Stimulated activated CD8-positive, alpha-beta memory T cell treated with anti-CD3 and anti-CD28 coated beads, Interleukin-15, amount 100 ng/mL, for 48 hours (primary cell): ENCODE measurements at regions not wholly inside any gene's neighbourhood (a gene's known extent, or its start where the extent isn't known, plus 50 kb on each side); places are given as distances from the start of the nearest gene placed in this dataset.
"Not testable (repeated sequence)": the region's sequence is repeated elsewhere in the genome, so short reads cannot be mapped to it uniquely, and the experiment has no call there.

Experiments used
- DNase-seq, 2 donors: peaks; one replicate each; pipeline ENCODE4 v3.0.0-alpha.2; 2020; ENCODE audit warnings: low read depth in 2 of 2

DNA sequence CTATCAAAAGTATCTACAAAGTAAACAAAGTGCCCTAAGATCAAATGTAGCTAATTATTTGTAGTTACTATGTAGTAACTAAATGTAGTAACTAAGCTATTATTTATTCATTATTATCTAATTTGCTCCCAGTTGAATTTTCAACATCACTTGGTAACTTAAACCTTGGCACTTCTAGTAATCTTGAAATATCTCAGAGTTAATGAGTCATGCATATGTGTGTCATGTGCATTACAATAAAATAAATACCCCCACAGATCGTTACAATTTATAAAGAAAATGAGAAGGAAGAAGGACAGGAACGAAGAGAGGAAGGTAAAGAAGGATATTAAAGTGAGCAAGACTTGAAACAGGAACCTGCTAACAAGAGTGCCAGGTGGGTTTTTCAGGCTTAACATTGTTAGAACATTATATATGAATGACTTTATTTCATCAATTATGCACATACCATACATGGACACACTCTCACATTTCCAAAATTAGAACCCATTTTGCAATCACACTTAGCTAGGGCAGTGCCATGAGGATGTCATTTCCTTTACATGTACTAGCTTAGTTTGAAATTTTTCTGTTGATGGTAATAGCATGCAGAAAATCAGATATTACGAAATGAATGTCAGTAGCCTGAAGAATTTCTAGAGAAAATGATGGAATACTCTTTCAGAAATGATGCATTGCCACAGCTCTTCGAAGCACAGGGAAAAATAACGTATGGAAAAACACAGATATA lies 1670.4 kb upstream of the AGA start:
- no peak for DNase-seq

DNA sequence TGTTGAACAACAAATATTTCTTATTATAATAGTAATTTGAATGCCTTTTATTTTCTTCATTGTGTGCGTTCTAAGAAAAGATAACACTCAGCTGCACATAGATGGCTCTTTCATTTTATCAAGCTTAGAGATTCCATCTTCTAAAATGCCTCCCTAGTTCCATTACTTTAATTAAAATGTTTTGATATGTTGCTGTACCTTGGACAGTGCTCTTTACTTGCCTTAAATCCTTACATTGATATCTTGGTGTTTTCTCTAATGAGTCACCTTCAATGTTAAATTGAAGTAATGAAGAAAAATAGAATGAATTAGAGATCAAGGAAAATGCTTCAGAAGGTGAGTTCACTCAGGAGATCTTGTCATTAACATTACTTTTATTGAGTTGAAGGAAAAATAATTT lies 1672.4 kb upstream of the AGA start:
- DNase-seq = no peak

DNA sequence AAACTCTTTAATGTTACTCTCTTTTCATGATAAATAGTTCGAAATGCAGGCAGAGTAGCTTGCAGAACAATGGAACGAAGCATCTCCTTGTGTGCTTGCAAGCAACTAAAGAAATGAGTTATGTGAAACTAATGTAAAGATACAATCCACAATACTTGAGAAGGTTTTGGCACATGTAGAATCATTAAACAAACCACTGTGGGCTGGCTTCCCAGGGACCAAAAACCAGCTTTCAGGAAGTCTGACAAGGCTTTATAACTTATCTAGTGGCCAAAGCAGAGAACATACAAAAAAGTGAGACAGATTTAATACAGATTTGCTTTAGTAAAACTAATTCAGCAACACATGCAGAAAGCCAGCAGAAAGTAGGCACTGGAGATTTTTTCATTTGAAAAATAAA lies 1673.8 kb upstream of the AGA start:
- no peak for DNase-seq

DNA sequence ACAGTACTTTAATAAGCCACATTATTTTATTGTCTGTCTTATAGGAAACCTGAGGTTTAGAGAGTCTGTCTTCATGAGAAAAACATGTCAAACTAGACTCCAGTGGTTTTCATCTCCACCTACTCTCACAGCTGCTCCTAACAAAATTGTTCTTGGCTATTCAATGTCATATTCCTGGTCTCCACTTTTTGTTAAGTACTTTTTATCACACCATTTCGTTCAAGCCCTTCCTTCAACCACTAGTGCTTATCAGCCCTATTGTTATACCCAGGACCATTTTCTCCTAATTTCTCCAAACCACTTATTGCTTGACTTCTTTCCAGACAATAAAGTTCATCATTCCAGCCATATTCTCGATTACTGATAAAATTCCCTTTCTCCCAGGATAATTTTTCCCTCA lies 1674.3 kb upstream of the AGA start:
- DNase-seq = no peak

DNA sequence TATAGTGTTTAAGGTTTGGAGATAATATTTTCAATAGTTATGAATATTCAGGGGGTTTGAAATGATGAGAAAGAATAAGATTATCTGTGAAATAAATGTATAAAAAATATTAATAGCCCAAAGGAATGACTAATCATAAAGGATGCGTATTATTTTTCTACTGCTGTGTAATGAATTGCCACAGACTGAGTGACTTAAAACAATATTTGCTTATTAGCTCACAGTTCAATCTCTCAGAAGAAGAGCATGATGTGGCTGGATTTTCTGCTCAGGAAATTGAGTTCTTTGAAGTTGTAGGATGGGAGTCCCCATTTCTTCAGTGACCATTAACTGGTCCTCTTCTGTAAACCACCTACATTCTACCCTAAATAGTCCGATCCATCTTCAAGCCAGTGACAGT lies 1680.8 kb upstream of the AGA start:
- DNase-seq = no peak

DNA sequence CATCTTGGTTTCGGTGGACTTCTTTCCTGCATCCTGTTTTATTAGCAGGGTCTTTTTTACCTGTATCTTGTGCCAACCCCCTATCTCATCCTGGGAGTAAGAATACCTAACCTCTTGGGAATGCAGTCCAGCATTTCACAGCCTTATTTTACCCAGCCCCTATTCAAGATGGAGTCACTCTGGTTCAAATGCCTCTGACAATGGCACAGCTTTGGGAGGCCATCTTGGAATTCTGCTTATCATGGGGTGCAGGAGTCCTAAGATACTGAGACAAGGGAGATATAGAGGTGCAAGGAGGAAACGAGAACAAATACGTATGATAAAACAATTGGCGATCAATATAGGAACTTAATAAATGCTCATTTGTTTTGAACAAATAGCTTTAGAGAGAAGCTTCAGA lies 1682.2 kb upstream of the AGA start:
- no peak for DNase-seq

DNA sequence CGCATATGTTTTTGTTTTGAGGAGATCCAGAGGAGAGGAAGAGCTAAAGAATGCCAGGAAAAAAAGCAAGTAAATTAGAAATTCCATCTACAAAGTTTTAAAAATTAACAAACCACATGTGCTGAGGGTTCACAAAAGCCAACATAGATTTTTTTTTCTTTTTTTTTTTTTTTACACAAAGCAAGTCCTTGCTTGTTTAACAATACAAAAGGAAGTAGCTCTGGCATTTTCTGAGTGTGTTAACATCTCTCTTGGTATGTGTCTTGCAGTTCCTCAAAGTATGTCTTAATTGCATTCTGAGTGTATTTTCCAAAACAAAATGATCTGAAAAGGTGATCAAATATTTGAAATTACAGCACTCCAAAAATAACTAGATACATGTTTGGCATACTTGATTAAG lies 1682.7 kb upstream of the AGA start:
- no peak for DNase-seq

DNA sequence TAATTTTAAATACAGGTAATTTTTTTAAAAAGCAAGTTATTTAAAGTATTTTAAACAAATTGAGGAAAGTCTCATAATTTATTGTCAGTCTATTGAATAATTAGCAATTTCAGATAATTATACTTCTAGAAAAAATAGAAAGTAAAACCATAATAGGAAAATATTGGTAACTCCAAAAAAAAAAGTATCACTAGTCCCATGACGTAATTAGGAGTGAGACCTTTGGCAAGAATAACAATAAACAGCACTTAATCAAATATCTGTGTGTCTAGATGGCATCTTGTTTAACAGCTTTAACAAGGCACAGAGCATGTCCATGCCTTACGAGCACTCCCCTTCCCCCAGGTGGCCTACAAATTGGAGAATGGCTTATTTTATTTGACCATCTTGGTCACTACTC lies 1683.6 kb upstream of the AGA start:
- no peak for DNase-seq

DNA sequence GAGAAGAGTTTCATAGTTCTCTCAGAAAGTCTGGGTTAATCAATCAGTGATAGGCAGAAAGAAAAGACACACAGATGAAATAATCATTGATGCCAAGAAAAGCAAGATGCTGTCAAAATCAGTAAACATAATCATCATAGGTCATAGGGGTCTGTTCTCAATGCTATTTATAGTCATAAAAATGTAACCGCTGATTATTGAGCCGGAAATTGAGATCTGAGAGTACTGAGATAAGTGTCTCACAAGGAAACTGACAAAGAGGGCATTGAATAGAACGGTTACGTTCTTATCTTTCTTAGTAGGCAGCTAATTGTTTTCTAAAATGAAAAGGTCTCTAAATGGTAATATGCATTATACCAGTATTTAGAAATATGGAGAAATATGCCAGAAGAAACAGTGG lies 1686.1 kb upstream of the AGA start:
- no peak for DNase-seq

DNA sequence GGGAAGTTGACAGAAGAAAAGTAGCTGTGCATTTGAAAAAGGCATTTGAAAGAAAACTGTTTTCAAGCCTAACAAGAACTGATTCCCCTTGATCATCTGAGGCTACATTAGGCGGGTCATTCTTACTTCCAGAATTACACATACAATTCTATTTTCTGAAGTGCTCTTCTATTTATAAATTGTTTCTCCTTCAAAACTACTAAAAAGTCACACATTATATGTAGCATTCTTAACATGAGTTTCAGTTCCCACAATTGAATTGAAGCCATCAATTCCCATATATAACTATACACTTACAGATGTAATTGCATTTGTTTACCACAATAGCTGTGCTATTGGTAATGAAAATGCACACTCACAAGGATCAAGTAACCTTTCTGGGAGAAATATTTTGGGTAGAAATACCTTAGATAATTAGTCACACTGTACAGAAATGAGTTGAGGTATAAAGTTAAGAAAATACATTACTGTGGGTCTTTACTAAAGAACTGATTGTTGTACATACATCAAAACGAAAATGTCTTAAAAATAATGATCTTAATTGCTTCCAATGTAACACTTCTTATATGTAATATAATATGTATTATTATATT lies 1688.0 kb upstream of the AGA start:
- no peak for DNase-seq

DNA sequence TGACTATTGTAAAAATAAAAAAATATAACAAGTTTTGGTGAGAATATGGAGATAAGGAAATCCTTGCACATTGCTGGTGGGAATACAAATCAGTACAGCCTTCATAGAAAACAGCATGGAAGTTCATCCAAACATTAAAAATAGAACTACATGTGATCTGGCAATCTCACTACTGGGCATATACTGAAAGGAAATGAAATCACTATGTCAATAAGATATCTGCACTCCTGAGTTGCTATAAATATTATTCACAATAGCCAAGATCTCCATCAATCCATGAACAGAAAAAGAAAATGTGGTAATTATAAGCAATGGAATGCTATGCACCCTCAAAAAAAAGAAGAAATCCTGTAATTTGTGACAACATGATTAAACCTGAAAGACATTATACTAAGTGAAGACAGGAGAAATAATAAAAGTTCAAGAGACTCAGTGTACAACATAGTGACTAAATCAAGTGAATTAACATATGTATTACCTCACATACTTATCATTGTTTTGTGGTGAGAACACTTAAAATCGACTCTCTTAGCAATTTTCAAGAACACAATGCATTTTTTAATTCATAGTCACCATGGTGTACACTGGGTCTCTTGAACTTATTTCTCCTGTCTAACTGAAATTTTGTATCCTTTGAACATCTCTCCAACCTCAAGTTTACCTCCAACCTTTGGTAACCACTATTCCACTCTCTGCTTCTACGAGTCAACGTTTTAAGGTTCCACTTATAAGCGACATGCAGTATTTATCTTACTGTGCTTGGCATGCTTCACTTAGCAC lies 1703.7 kb upstream of the AGA start:
- no peak for DNase-seq

DNA sequence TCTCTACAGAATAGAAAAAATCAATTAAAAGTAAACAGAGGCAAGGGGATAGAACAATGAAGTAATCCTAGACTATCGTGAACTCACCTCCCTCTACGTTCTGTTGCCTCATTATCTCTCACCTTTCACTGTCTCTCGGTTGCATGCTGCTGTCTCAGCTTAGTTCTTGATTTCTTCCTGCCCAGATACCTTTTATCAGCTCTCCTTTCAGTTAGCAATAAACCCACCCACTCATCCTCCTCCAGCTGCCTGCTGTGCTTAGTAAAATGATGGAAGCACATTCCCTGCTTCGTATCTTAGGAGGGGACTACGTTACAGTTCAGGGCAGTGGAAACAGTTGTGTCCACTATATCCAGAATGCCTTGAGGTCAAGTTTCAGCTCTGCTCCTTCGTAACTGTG lies 1709.5 kb upstream of the AGA start:
- no peak for DNase-seq

DNA sequence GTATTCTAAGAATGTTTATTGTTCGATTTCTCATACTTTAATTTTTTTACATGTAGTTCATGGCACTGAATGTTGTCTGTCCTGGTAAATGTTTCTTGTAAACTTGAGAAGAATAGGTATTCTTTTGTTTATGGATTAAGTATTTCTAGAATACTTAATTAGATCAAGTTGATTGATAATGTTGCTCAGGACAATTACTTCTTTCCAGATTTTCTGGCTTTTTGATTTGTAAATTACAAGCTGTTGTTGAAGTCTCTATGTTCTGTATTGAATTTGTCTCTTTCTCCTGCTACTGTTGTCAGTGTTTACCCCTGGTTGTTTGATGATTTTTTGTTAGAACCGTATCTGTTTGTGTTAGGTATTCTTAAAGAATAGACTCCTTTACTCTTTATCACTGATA lies 1720.9 kb upstream of the AGA start:
- DNase-seq = no peak

DNA sequence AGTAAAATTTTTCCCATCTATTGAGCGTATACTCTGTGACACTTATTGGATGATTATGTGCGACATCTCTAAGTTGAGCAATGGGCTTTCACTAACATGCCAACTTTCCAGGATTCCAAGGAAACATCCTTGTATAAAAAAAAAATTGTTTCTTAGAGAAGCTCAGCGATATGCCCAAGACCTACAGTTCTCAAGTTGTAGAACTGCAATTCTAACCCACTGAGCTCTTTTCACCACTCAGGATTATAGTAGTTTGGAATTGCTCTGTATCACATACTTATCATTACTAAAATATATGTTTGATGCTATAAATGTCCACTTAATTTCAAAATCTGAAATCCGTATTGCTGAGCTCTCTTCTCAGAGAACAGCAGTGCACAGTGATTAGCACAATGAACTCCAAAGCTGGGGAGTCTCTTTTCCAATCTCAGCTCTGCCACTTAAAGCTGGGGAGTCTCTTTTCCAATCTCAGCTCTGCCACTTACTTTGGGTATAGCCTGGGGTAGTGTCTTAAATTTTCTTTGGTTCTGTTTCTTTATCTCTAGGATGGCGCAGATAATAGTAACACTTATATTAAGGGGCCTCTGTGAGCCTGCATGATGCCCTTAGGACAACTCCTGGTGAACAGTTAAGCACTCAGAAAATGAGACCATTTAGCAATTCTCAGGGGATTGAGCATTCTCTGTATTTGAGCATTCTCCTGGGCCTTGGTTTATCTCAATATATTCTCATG lies 1722.2 kb upstream of the AGA start:
- no peak for DNase-seq

DNA sequence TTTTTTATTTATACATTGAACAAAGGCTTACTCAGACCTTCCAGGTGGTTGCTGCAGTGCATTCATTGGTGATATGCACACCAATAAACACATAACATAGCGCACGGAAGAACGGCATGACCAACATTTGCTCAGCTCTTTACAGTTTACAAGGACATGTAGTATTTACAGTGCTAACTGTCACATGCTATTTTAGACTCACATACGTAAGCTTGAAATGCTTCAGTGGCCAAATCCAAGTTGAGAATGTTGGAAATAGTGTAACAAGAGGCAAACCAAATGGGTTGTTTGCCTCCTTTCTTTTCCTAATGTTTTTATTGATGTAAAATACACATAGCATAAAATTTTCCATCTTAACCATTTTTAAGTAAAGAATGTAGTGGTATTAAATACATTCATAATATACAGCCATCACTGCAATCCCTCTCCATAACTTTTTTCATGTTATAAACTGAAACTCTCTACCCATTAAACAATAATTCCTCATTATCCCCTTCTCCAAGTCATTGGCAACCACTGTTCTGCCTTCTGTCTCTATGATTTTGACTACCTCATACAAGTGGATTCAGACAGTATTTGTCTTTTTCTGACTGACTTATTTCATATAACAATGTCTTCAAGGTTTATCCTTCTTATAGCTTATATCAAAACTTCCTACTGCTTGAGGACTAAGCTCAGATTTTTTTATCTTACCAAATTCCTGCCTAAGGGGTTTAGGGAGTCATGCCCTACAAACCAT lies 1722.9 kb upstream of the AGA start:
- DNase-seq = no peak

DNA sequence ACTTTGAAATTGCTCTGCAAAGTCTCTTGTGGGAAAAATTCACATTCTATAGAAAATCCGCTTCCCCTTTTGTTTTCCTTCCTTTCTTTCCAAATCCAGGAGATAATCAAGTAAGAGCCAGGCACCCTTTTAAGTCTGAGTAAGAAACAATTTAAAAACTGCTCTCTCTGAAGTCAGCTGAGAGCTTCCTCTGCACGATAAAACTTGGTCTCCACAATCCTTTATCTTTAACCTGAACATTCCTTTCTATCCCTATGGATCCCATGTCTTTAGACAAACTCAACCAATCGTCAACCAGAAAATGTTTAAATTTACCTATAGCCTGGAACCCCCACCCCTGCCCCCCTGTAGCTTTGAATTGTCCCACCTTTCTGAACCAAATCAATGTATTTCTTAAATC lies 1723.6 kb upstream of the AGA start:
- no peak for DNase-seq

DNA sequence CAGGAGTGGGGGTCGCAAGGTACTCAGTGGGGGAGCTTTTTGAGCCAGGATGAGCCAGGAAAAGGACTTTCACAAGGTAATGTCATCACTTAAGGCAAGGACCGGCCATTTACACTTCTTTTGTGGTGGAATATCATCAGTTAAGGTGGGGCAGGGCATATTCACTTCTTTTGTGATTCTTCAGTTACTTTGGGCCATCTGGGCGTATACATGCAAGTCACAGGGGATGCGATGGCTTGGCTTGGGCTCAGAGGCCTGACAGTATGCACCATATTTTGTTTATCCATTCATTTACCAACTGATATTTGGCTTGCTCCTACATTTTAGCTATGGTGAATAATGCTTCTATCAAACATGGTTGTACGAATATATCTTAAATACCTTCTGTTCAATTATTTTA lies 1728.1 kb upstream of the AGA start:
- not testable (repeated sequence) for DNase-seq

DNA sequence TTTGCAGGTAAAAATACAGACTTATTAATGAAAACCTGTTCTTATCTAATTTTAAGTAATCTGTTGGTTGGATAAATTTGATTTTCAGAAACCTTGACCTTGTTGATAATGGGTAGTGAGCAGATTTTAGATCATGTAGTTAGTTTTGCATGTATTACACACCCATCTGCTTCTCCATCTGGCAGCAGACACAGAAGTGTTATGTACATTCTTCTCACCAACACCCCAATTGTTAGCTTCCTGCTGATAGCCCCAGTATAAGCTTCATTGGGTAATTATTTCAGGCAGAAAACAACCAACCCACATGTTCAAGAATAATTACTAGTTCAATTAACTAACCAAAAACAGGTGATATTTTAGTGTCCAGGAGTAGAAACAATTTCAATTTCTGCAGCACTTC lies 1740.5 kb upstream of the AGA start:
- DNase-seq = no peak

DNA sequence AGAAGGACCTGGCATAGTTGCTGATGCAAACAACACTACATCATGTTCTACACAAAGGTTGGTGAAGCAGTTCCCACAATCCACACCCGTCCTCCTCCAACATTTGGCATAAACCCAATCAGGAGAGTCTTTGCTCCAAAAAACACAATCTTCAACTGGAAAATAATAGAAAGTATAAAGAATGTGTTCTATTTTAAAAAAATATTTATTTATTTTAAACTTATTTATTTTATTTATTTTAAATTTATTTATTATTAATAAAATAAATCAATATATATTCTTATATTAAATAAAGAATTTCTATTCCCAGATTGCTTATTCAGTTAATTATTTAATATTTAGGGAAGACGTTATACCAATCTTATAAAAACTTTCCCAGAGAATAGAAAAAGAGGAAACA lies 1753.7 kb upstream of the AGA start:
- DNase-seq = no peak

DNA sequence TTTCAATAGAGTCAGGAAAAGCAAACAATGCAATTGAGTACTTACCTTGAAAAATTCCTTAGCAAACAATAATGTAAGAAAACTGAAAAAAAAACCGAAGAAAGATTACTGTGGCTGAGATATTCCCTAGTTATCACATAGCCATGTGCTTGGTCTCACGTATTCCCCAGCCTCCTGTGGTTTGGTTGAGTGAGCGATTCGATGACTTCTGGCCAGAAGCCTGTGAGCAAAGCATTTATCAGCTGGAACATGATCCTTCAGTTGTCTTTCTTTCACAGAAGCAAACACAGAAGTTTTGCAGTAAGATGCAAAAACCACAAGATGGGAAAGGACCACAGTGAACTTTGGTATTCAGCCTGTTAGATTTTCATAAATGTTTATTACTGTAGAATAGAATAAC lies 1754.3 kb upstream of the AGA start:
- DNase-seq = no peak

DNA sequence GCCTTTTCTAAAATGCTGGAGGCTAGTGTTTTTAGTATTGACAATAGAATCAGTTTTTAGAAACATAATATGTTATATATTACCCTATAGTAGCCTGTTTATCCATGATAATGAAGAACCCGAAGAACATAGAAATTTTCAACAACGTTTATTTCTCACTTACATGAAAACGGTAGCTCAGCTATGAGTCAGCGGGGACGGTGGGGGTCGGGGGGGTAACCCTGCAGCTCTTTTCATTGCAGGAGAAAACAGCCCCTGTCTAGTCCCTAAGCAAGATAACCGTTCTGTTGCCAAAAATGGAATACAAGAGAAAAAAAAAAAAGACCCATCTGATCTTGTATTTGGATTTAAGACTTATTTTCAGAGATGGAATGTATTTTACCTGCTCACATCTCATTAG lies 1758.4 kb upstream of the AGA start:
- no peak for DNase-seq

DNA sequence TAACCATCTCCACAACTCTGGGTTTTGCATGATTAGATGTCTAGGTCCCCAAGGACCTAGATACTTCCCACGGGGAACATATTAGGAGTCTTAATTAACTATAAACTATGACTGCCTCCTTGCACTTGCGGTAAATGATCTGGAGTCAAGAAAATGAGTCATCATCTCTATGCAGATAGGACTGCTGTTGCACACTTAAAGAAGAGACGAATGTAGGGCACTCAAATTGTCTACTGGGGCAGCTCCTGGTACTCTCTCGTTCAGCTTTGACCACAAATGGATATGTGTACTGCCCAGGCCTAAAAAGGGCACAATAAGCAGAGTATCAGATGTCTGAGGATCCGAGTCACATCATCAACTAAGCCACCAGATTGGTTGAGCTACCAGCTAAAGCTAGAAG lies 1783.4 kb upstream of the AGA start:
- no peak for DNase-seq
